PC-9 (cell line): ENCODE measurements at regions not wholly inside any gene's neighbourhood (a gene's known extent, or its start where the extent isn't known, plus 50 kb on each side); places are given as distances from the start of the nearest gene placed in this dataset.

Source experiments
- BruUV-seq: library from RNA; stranded (reverse); fragments of 400-500 nt; replicated peaks from 2 replicates; lab custom pipeline; 2021; lab: Mats Ljungman, UMichigan
- CTCF ChIA-PET: fragments of 300-600 bp; sonication (Branson Sonifier 250); formaldehyde crosslinking; loops from one replicate; lab custom pipeline; 2022; ENCODE audit warnings: antibody characterized with exemption; lab: Charles Lee
- POLR2A ChIA-PET: fragments of 300-600 bp; sonication (Branson Sonifier 250); formaldehyde crosslinking; loops from one replicate; lab custom pipeline; 2022; ENCODE audit warnings: antibody characterized with exemption; ENCODE audit not compliant: unreplicated experiment; lab: Charles Lee
- DNase-seq, 2 experiments: peaks; one replicate each; pipeline versions ENCODE4 v3.0.0 to v3.0.0-alpha.2; 2015 to 2022; ENCODE audit warnings: mixed read lengths in 1 of 2
- H2AFZ ChIP-seq: fragments of 200-600 bp; sonication (generic); 2 replicates; pipeline ENCODE4 v1.8.1; 2017; ENCODE audit warnings: antibody characterized with exemption
- H3F3A ChIP-seq: fragments of 200-600 bp; sonication (generic); 2 replicates; pipeline ENCODE4 v1.8.1; 2017; ENCODE audit warnings: antibody characterized with exemption, mild to moderate bottlenecking, low read depth; ENCODE audit not compliant: insufficient read depth
- H3K27ac ChIP-seq: fragments of 200-600 bp; sonication (generic); 2 replicates; pipeline ENCODE4 v1.6.1; 2016; ENCODE audit warnings: mixed run types
- H3K27me3 ChIP-seq: fragments of 200-600 bp; sonication (generic); 2 replicates; pipeline ENCODE4 v1.6.1; 2016; ENCODE audit warnings: low read depth, mixed run types; ENCODE audit not compliant: insufficient read depth
- H3K36me3 ChIP-seq: fragments of 200-600 bp; sonication (generic); 2 replicates; pipeline ENCODE4 v1.6.1; 2016; ENCODE audit warnings: low read depth, mixed run types
- H3K4me1 ChIP-seq: fragments of 200-600 bp; sonication (generic); replicated peaks from 2 replicates; pipeline ENCODE4 v1.6.1; 2016; ENCODE audit warnings: mixed run types; ENCODE audit not compliant: insufficient read depth
- H3K4me2 ChIP-seq: fragments of 200-600 bp; sonication (generic); 2 replicates; pipeline ENCODE4 v1.6.1; 2017; ENCODE audit warnings: mixed run types
- H3K4me3 ChIP-seq: fragments of 200-600 bp; sonication (generic); 2 replicates; pipeline ENCODE4 v1.6.1; 2016; ENCODE audit warnings: mixed run types
- H3K79me2 ChIP-seq: fragments of 200-600 bp; sonication (generic); 2 replicates; pipeline ENCODE4 v1.6.1; 2017; ENCODE audit warnings: low read depth, mixed run types
- H3K9me2 ChIP-seq: fragments of 200-600 bp; sonication (generic); 2 replicates; pipeline ENCODE4 v1.8.1; 2017; ENCODE audit warnings: mild to moderate bottlenecking; ENCODE audit not compliant: insufficient read depth
- H3K9me3 ChIP-seq: fragments of 200-600 bp; sonication (generic); 2 replicates; pipeline ENCODE4 v1.8.1; 2016; ENCODE audit warnings: low read depth; ENCODE audit not compliant: insufficient read depth
- H4K20me1 ChIP-seq: fragments of 200-600 bp; sonication (generic); 2 replicates; pipeline ENCODE4 v1.8.1; 2017; ENCODE audit not compliant: insufficient read depth
- CTCF ChIP-seq: fragments of 200-600 bp; sonication (generic); conservative IDR thresholded peaks from 2 replicates; pipeline ENCODE4 v1.6.1; 2017; ENCODE audit warnings: mixed run types, antibody characterized with exemption, mild to moderate bottlenecking, moderate library complexity
- EZH2 ChIP-seq: fragments of 200-600 bp; sonication (generic); IDR thresholded peaks from 2 replicates; pipeline ENCODE4 v1.8.0; 2017; ENCODE audit warnings: antibody characterized with exemption, low read depth
- intact Hi-C: fragments of 100-400 bp; cut with micrococcal nuclease; formaldehyde crosslinking; loops from one replicate; pipeline ENCODE4 v1.10.0; 2022; ENCODE audit not compliant: unreplicated experiment

DNA sequence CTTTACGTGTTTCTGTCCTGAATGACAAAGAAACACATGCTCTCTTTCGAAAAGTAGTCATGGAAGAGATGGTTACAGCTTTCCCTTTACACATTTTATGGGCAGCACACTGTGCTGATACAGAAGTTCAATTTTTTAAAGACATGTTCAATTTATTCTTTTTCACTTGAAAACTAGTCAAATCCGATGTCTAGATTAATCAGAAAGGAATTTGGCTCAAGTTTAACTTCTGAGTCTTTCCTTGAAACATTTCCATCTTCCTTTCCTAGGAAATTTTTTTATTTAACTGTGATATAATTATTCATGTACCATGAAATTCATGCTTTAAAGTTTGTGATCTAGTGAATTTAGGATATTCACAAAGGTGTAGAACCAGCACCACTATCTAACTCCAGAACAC lies 360.1 kb downstream of the TNS3 start:
- ChIA-PET CTCF (no interaction called here), POLR2A (no interaction called here)
- Histone ChIP-seq H3K4me1 (no peaks in the 10 kb centered on the region), H3K27ac (no peak overlapping the region), H3K9me3 (no peaks in the 10 kb centered on the region), H3K4me2 (no peak overlapping the region), H3K4me3 (no peak overlapping the region), H3K27me3 (no peaks in the 10 kb centered on the region; the same call in 1 of the 2 replicates), H3K36me3 (no peaks in the 10 kb centered on the region), H3K9me2 (no peaks in the 10 kb centered on the region; the same call in 1 of the 2 replicates), H4K20me1 (no peaks in the 10 kb centered on the region), H3K79me2 (no peaks in the 10 kb centered on the region), H3F3A (no peaks in the 10 kb centered on the region), H2AFZ (no peak overlapping the region)
- intact Hi-C loops, result no loop called here
- TF ChIP-seq EZH2, result no peak
- TF ChIP-seq CTCF, result no peak
- no TSS peak for BruUV-seq
- DNase-seq, result no peak

DNA sequence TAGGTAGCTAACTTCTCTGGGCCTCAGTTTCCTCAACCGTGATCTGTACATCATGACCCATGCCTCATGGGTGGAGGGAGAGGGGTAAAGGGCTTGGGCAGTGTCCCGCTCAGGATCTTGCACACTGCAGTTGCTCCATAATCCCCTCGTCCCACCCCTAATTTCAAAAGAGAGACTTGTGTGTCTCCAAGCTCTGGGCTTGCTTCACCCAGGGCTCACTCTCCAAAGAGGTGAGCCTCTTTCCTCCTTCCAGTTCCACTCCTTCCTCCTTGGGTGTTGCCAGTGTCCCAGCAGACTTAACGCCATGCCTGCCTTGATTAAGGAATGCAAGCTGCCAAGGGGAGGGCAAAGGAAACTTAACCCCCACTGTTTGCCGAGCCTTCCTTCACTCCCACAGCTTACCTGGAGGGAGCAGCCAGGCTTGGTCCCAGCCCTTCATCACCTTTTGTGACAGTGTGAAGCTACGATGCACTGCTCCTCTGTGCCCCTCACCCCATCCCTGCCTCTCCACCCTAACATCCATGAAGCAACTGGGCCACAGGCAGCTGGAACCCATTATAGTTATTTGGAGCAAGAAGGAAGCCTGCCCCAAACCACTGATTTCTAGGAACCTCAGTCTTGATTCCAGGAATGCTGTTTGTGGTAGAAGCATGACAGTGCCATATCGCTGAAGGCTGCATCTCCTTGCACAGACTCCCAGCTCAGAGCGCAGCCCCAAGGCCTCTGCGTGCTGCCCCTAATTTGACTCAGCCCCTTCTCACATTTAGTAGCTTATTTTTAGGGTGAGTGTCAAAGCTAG lies 363.3 kb downstream of the TNS3 start:
- Histone ChIP-seq H3K27me3 (no peaks in the 10 kb centered on the region; the same call in 1 of the 2 replicates), H3K79me2 (no peaks in the 10 kb centered on the region), H3K4me1 (no peaks in the 10 kb centered on the region), H4K20me1 (no peaks in the 10 kb centered on the region), H2AFZ (no peak overlapping the region), H3K36me3 (no peaks in the 10 kb centered on the region), H3F3A (no peaks in the 10 kb centered on the region), H3K27ac (no peak overlapping the region), H3K9me2 (no peaks in the 10 kb centered on the region; the same call in 1 of the 2 replicates), H3K4me2 (no peak overlapping the region), H3K9me3 (no peaks in the 10 kb centered on the region), H3K4me3 (no peak overlapping the region)
- intact Hi-C loops, result no loop called here
- ChIA-PET CTCF (interaction anchor here (0.5 kb wide), 1 partner anchor 1328 kb away, joined by 3 read pairs; no protein-coding TSS in a partner anchor), POLR2A (no interaction called here)
- no peak for TF ChIP-seq CTCF
- no peak for TF ChIP-seq EZH2
- DNase-seq, result no peak
- no TSS peak for BruUV-seq

DNA sequence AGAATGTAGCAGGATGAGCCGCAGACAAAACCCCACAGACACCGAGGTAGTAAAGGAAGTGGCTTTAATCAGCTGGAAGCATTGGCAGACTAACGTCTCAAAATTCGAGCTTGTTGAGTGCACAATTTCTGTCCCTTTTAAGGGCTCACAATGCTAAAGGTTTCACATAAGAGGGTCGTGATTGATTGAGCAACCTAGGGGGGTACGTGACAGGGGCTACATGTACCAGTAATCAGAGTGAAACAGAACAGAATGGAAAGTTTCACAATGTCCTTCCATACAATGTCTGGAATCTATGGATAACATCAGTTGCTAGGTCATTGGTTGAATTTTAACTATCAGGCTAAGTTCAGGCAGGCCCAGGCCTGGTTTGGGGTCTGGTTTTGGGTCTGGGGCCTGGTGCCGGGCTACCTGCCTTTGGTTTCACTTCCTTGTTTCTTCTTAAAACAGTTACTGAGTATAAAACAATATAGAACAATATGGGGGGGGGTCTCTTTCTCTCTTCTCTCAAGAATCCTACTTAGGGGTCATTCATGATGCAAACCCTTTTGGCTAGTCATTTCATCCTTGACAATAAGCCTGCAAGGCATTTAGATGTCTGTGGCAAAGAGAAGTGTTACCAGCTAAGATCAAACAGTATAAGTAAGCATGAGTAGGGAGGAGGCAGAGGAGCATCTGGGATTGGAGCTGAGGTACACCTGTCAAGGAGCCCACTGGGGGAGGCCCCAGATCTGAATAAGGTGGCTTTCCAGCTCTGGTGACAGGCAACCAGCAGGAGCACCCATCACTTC lies 364.1 kb downstream of the TNS3 start:
- Histone ChIP-seq H4K20me1 (no peaks in the 10 kb centered on the region), H3K4me3 (no peak overlapping the region), H2AFZ (no peak overlapping the region), H3K4me1 (no peaks in the 10 kb centered on the region), H3K9me3 (no peaks in the 10 kb centered on the region), H3K27ac (no peak overlapping the region), H3K9me2 (no peaks in the 10 kb centered on the region; the same call in 1 of the 2 replicates), H3K27me3 (peaks cover 1% of the 10 kb centered on the region; the same call in 1 of the 2 replicates), H3K4me2 (no peak overlapping the region), H3K79me2 (no peaks in the 10 kb centered on the region), H3F3A (no peaks in the 10 kb centered on the region), H3K36me3 (no peaks in the 10 kb centered on the region)
- DNase-seq, result no peak
- BruUV-seq, result no TSS peak
- TF ChIP-seq CTCF, result no peak
- TF ChIP-seq EZH2, result no peak
- ChIA-PET POLR2A (no interaction called here), CTCF (no interaction called here)
- intact Hi-C loops, result no loop called here
